OCI-LY7 (cell line): ENCODE measurements at regions not wholly inside any gene's neighbourhood (a gene's known extent, or its start where the extent isn't known, plus 50 kb on each side); places are given as distances from the start of the nearest gene placed in this dataset.

Source experiments
- BruUV-seq: library from RNA; stranded (reverse); fragments of 400-500 nt; replicated peaks from 2 replicates; lab custom pipeline; 2021; lab: Mats Ljungman, UMichigan
- CTCF ChIA-PET: fragments of 300-600 bp; sonication (Branson Sonifier 250); formaldehyde crosslinking; loops from one replicate; lab custom pipeline; 2022; ENCODE audit warnings: antibody characterized with exemption; ENCODE audit not compliant: unreplicated experiment; lab: Charles Lee
- POLR2A ChIA-PET: fragments of 300-600 bp; sonication (Branson Sonifier 250); formaldehyde crosslinking; loops from one replicate; lab custom pipeline; 2022; ENCODE audit warnings: antibody characterized with exemption; lab: Charles Lee
- DNase-seq: peaks from one replicate; pipeline ENCODE4 v3.0.0-alpha.2; 2015; ENCODE audit warnings: low spot score
- H2AFZ ChIP-seq: fragments of 200-600 bp; sonication (generic), shearing (Covaris generic); 2 replicates; pipeline ENCODE4 v1.6.1; 2014; ENCODE audit warnings: mild to moderate bottlenecking, antibody characterized with exemption, low read length, moderate library complexity
- H3K27ac ChIP-seq: fragments of 200-600 bp; sonication (generic); 2 replicates; pipeline ENCODE4 v1.5.1; 2014; ENCODE audit warnings: mixed run types, low read depth, mild to moderate bottlenecking, moderate library complexity, low read length, inconsistent platforms; ENCODE audit not compliant: poor library complexity, severe bottlenecking
- H3K36me3 ChIP-seq: fragments of 200-600 bp; sonication (generic); 2 replicates; pipeline ENCODE4 v1.6.1; 2014; ENCODE audit warnings: mild to moderate bottlenecking, antibody characterized with exemption, low read length, moderate library complexity, mixed read lengths; ENCODE audit not compliant: insufficient read depth
- H3K4me1 ChIP-seq: fragments of 200-600 bp; sonication (generic); 2 replicates; pipeline ENCODE4 v1.5.1; 2014; ENCODE audit warnings: mild to moderate bottlenecking, low read length; ENCODE audit not compliant: insufficient read depth, poor library complexity, severe bottlenecking
- H3K4me2 ChIP-seq: fragments of 200-600 bp; sonication (generic); 2 replicates; pipeline ENCODE4 v1.6.1; 2014; ENCODE audit warnings: mild to moderate bottlenecking, low read length
- H3K4me3 ChIP-seq: fragments of 200-600 bp; sonication (generic); 2 replicates; pipeline ENCODE4 v1.5.1; 2014; ENCODE audit warnings: mild to moderate bottlenecking, low read depth, low read length; ENCODE audit not compliant: poor library complexity, severe bottlenecking
- H3K79me2 ChIP-seq: fragments of 200-600 bp; sonication (generic); 2 replicates; pipeline ENCODE4 v1.6.1; 2016; ENCODE audit warnings: low read depth, mild to moderate bottlenecking, low read length, moderate library complexity, mixed read lengths; ENCODE audit not compliant: insufficient read depth
- H3K9me2 ChIP-seq: fragments of 200-600 bp; sonication (generic); 2 replicates; pipeline ENCODE4 v1.6.1; 2016; ENCODE audit warnings: mild to moderate bottlenecking, low read length, mixed read lengths; ENCODE audit not compliant: insufficient read depth
- H3K9me3 ChIP-seq: fragments of 200-600 bp; sonication (generic); 2 replicates; pipeline ENCODE4 v1.6.1; 2014; ENCODE audit warnings: mild to moderate bottlenecking, mixed run types, low read length, mixed read lengths
- H4K20me1 ChIP-seq: fragments of 200-600 bp; sonication (generic); 2 replicates; pipeline ENCODE4 v1.6.1; 2014; ENCODE audit warnings: mild to moderate bottlenecking, antibody characterized with exemption, low read length, moderate library complexity, mixed read lengths; ENCODE audit not compliant: insufficient read depth
- EZH2phosphoT487 ChIP-seq: fragments of 200-600 bp; sonication (generic); IDR thresholded peaks from 2 replicates; pipeline ENCODE4 v1.6.1; 2018; ENCODE audit warnings: low read depth, borderline replicate concordance, mild to moderate bottlenecking, mixed run types, antibody characterized with exemption, low read length, moderate library complexity, mixed read lengths
- intact Hi-C: fragments of 100-400 bp; cut with micrococcal nuclease; formaldehyde crosslinking; loops from one replicate; pipeline ENCODE4 v1.10.0; 2022; ENCODE audit not compliant: unreplicated experiment
- TF ChIP-seq, protein P1 (sequence below): fragments of 200-600 bp; sonication (generic); conservative IDR thresholded peaks from 2 replicates; pipeline ENCODE4 v1.5.1; 2014; ENCODE audit warnings: mild to moderate bottlenecking, antibody characterized with exemption, low read length, moderate library complexity, mixed read lengths

DNA sequence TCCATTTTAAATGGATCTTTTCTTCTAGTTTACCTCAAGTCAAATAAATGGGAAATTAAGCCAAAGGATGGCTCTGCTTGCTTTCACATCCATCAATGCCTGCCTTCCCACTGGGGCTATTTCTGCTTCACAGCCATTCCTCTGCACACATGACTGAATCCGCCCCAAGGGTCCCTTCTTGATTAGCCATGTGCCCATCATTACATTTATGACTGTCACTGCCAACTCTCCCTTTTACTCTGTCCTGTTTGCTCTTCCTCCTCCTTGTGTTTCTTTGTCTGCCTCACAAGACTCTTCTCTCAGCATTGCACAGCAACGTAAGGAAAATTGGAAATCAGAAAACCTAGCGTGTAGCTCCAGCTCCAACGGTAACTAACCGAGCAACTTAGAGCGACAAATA lies 410.2 kb downstream of the TBC1D4 start:
- CTCF ChIA-PET = no interaction called here
- Histone ChIP-seq H3K79me2 (no peaks in the 10 kb centered on the region), H3K36me3 (no peaks in the 10 kb centered on the region), H3K9me2 (no peaks in the 10 kb centered on the region), H3K4me3 (no peak overlapping the region), H3K4me2 (no peak overlapping the region), H2AFZ (no peak overlapping the region), H4K20me1 (no peaks in the 10 kb centered on the region), H3K9me3 (no peaks in the 10 kb centered on the region), H3K27ac (no peak overlapping the region), H3K4me1 (no peaks in the 10 kb centered on the region)
- POLR2A ChIA-PET = no interaction called here
- no peak for DNase-seq
- TF ChIP-seq, protein P1, sequence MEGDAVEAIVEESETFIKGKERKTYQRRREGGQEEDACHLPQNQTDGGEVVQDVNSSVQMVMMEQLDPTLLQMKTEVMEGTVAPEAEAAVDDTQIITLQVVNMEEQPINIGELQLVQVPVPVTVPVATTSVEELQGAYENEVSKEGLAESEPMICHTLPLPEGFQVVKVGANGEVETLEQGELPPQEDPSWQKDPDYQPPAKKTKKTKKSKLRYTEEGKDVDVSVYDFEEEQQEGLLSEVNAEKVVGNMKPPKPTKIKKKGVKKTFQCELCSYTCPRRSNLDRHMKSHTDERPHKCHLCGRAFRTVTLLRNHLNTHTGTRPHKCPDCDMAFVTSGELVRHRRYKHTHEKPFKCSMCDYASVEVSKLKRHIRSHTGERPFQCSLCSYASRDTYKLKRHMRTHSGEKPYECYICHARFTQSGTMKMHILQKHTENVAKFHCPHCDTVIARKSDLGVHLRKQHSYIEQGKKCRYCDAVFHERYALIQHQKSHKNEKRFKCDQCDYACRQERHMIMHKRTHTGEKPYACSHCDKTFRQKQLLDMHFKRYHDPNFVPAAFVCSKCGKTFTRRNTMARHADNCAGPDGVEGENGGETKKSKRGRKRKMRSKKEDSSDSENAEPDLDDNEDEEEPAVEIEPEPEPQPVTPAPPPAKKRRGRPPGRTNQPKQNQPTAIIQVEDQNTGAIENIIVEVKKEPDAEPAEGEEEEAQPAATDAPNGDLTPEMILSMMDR = no peak
- intact Hi-C loops = no loop called here
- BruUV-seq = no TSS peak

DNA sequence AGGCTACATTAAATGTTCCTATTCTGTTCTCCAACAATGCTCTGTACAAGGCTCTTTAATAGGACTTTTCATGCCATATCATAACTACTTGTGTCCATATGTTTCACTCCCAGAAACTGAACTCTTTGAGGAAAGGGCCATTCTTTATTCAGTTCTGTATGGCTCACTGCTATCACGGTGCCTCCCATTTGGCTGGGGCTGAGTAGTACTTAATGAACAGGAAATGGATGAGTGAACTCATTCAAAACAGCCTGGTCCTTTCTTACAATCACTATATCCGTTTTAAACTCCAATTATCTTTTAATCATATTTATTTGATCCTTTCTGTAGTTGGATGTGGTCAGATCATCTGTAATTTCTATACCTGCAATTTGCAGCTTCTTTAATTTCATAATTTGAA lies 410.6 kb downstream of the TBC1D4 start:
- ChIA-PET POLR2A (no interaction called here), CTCF (no interaction called here)
- no peak overlapping the region for H3K4me2 ChIP-seq
- TF ChIP-seq EZH2phosphoT487 = no peak
- TF ChIP-seq, protein P1 = no peak
- no peak for DNase-seq
- H2AFZ ChIP-seq = no peak overlapping the region
- H3K9me3 ChIP-seq = no peaks in the 10 kb centered on the region
- no peaks in the 10 kb centered on the region for H3K36me3 ChIP-seq
- no TSS peak for BruUV-seq
- H4K20me1 ChIP-seq = no peaks in the 10 kb centered on the region
- H3K9me2 ChIP-seq = no peaks in the 10 kb centered on the region
- H3K27ac ChIP-seq = no peak overlapping the region
- intact Hi-C loops = no loop called here
- no peak overlapping the region for H3K4me3 ChIP-seq
- no peaks in the 10 kb centered on the region for H3K4me1 ChIP-seq
- no peaks in the 10 kb centered on the region for H3K79me2 ChIP-seq

DNA sequence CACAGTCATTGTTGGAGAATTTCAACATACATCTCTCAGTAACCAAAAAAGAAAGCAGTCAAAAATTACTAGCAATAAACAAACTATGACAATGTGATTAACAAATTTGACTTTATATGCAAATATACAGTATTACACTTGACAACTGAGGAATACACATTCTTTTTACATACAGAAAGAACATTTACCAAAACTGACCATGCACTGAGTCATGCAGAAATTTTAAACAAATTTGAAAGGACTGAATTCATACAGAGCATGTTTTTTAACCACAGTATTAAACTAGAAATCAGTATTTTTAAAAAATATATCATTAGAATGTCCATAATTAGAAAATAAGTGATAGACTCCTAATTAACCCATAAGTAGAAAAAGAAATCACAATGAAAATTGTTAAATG lies 420.1 kb downstream of the TBC1D4 start:
- POLR2A ChIA-PET = no interaction called here
- H3K36me3 ChIP-seq = no peaks in the 10 kb centered on the region
- H3K4me3 ChIP-seq = no peak overlapping the region
- no peaks in the 10 kb centered on the region for H4K20me1 ChIP-seq
- TF ChIP-seq, protein P1 = no peak
- no peak for TF ChIP-seq EZH2phosphoT487
- H3K79me2 ChIP-seq = no peaks in the 10 kb centered on the region
- H3K27ac ChIP-seq = no peak overlapping the region
- H3K4me1 ChIP-seq = no peaks in the 10 kb centered on the region
- no peak overlapping the region for H3K4me2 ChIP-seq
- H3K9me2 ChIP-seq = no peaks in the 10 kb centered on the region
- BruUV-seq = no TSS peak
- CTCF ChIA-PET = no interaction called here
- no peak for DNase-seq
- no peaks in the 10 kb centered on the region for H3K9me3 ChIP-seq
- intact Hi-C loops = no loop called here
- H2AFZ ChIP-seq = no peak overlapping the region
